Astrocyte (in vitro differentiated cells and primary cell): ENCODE measurements at regions not wholly inside any gene's neighbourhood (a gene's known extent, or its start where the extent isn't known, plus 50 kb on each side); places are given as distances from the start of the nearest gene placed in this dataset.
"Not testable (repeated sequence)": the region's sequence is repeated elsewhere in the genome, so short reads cannot be mapped to it uniquely, and the experiment has no call there.

Experiments used
- EZH2 ChIP-seq: IDR thresholded peaks from 2 replicates; pipeline ENCODE4 v1.6.1; 2012; ENCODE audit warnings: mild to moderate bottlenecking, low read length, inconsistent platforms; ENCODE audit not compliant: insufficient read depth
- TF ChIP-seq, protein P1 (sequence below): IDR thresholded peaks from 2 replicates; pipeline ENCODE4 v1.5.1; 2011; ENCODE audit warnings: low read depth, mild to moderate bottlenecking, inconsistent platforms, low read length, moderate library complexity; ENCODE audit not compliant: insufficient read depth

DNA sequence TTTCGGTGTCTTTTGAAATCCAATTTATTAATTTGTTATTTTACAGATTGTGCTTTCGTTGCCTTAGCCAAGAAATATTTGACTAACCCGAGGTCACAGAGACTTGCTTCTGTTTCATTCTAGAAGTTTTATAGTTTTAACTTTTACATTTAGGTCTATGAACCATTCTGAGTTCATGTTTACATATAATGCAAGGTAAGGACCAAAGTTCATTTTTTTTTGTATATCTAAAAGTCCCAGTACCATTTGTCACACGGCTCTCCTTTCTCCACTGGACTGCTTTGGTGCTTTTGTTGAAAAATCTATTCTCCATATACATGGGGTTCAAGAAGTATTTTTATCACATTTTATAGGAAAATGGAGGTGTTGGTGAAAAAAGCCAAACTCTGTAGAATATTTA is 411.4 kb upstream of the SPATA31A3 start:
- TF ChIP-seq, protein P1, sequence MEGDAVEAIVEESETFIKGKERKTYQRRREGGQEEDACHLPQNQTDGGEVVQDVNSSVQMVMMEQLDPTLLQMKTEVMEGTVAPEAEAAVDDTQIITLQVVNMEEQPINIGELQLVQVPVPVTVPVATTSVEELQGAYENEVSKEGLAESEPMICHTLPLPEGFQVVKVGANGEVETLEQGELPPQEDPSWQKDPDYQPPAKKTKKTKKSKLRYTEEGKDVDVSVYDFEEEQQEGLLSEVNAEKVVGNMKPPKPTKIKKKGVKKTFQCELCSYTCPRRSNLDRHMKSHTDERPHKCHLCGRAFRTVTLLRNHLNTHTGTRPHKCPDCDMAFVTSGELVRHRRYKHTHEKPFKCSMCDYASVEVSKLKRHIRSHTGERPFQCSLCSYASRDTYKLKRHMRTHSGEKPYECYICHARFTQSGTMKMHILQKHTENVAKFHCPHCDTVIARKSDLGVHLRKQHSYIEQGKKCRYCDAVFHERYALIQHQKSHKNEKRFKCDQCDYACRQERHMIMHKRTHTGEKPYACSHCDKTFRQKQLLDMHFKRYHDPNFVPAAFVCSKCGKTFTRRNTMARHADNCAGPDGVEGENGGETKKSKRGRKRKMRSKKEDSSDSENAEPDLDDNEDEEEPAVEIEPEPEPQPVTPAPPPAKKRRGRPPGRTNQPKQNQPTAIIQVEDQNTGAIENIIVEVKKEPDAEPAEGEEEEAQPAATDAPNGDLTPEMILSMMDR: not testable (repeated sequence)
- TF ChIP-seq EZH2: not testable (repeated sequence)
